ENCODE measurements at regions not wholly inside any gene's neighbourhood (a gene's known extent, or its start where the extent isn't known, plus 50 kb on each side); places are given as distances from the start of the nearest gene placed in this dataset.

DNA sequence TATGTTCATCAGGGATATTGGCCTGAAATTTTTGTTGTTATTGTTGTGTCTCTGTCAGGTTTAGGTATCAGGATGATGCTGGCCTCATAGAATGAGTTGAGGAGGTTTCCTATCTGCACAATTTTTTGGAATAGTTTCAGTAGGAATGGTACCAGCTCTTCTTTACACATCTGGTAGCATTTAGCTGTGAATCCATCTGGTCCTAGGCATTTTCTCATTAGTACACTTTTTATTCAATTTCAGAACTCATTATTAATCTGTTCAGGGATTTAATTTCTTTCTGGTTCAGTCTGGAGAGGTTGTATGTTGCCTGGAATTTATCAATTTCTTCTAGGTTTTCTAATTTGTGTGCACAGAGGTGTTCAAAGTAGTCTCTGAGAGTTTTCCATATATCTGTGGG is 57.0 kb downstream of the STRIT1 start:
- POLR2A ChIA-PET (ENCODE audit: partially characterized antibody) = no interaction called here
- Histone ChIP-seq H3K4me2 (ENCODE audit: insufficient read depth in 1 of 2, low read depth in 2 of 2, low read length in 2 of 2) (no peak overlapping the region), H4K8ac (ENCODE audit: extremely low read depth, insufficient read depth, low read length) (no peak overlapping the region), H4K5ac (ENCODE audit: insufficient read length, low read depth, low read length) (no peak overlapping the region), H4K20me1 (replicated peaks in 1 of 2; ENCODE audit: control insufficient read depth in 1 of 2, insufficient read depth in 2 of 2, low read length in 2 of 2) (no peaks in the 10 kb centered on the region), H3K27me3 (replicated peaks in 1 of 4; ENCODE audit: control insufficient read depth in 3 of 4, extremely low read depth in 1 of 4, insufficient read depth in 3 of 4, low read length in 3 of 4) (no peaks in the 10 kb centered on the region), H3K9me3 (ENCODE audit: insufficient read depth in 2 of 2, low read depth in 1 of 2, low read length in 1 of 2) (peaks cover 0 to 12% of the 10 kb centered on the region in 2 experiments; a peak in 2 of 4 replicates), H2AK5ac (ENCODE audit: low read depth, low read length) (no peak overlapping the region), H3K56ac (replicated peaks; ENCODE audit: insufficient read length, low read depth, low read length) (no peak overlapping the region), H2BK20ac (ENCODE audit: low read length) (no peak overlapping the region), H3K79me1 (ENCODE audit: low read depth, low read length) (no peaks in the 10 kb centered on the region), H3K9ac (replicated peaks in 1 of 4; ENCODE audit: extremely low read depth in 1 of 4, low read depth in 3 of 4, low read length in 3 of 4) (no peak overlapping the region), H3K36me3 (ENCODE audit: control insufficient read depth in 2 of 4, insufficient read depth in 4 of 4, low read length in 3 of 4) (peaks cover 0 to 3% (median 0%) of the 10 kb centered on the region in 4 experiments; a peak in 2 of 8 replicates), H3K18ac (ENCODE audit: extremely low read depth, low read length) (no peak overlapping the region), H2BK15ac (ENCODE audit: low read length) (no peak overlapping the region), H3K4me1 (replicated peaks in 1 of 4; ENCODE audit: control insufficient read depth in 3 of 4, insufficient read depth in 4 of 4, low read length in 3 of 4) (no peaks in the 10 kb centered on the region), H2AFZ (ENCODE audit: low read length) (no peak overlapping the region), H3K23me2 (ENCODE audit: low read depth, low read length) (no peaks in the 10 kb centered on the region), H2BK5ac (ENCODE audit: low read depth, low read length) (no peak overlapping the region), H2BK120ac (replicated peaks; ENCODE audit: low read depth, low read length) (no peak overlapping the region), H3K4me3 (ENCODE audit: extremely low read depth in 1 of 4, insufficient read depth in 2 of 4, low read depth in 3 of 4, low read length in 4 of 4) (no peak overlapping the region), H3K4ac (replicated peaks; ENCODE audit: insufficient read length, low read depth, low read length) (no peak overlapping the region), H3K79me2 (ENCODE audit: control insufficient read depth in 1 of 2, insufficient read depth in 2 of 2, low read length in 2 of 2) (no peaks in the 10 kb centered on the region), H3K23ac (ENCODE audit: insufficient read length) (no peak overlapping the region), H2BK12ac (ENCODE audit: low read depth, low read length) (no peak overlapping the region), H3K27ac (ENCODE audit: low read depth, low read length) (no peak overlapping the region), H3K14ac (ENCODE audit: insufficient read length) (no peak overlapping the region), H4K91ac (replicated peaks; ENCODE audit: insufficient read length, low read length) (no peak overlapping the region)
- CTCF ChIA-PET (ENCODE audit: partially characterized antibody) = no interaction called here
- DNase-seq (ENCODE audit: low read depth in 1 of 2, low spot score in 2 of 2) = no peak
- no peak for FAIRE-seq
- no peak for TF ChIP-seq KDM4A (IDR thresholded peaks at IDR 0.05; ENCODE audit: low read depth, low read length, severe bottlenecking)
- no peak for TF ChIP-seq POLR2A (IDR thresholded peaks at IDR 0.05; ENCODE audit: control extremely low read depth in 1 of 2, low read depth in 2 of 2, low read length in 2 of 2)
